HG03135 (cell line): ENCODE measurements at regions not wholly inside any gene's neighbourhood (a gene's known extent, or its start where the extent isn't known, plus 50 kb on each side); places are given as distances from the start of the nearest gene placed in this dataset.

ENCODE experiments used
- ATAC-seq: cut with Tn5 transposase; IDR thresholded peaks from one replicate; pipeline ENCODE4 v1.9.1; 2021; ENCODE audit warnings: mild to moderate bottlenecking, moderate library complexity; ENCODE audit not compliant: unreplicated experiment

GRCh38 chr1:60753036-60753900, 329.1 kb upstream of the NFIA start:
- no peak for ATAC-seq

GRCh38 chr1:60751306-60751705, 331.1 kb upstream of the NFIA start:
- no peak for ATAC-seq

- ATAC-seq = no peak
Observed at GRCh38 chr1:60747353-60747752, 335.0 kb upstream of the NFIA start.

GRCh38 chr1:60746278-60746791, 336.0 kb upstream of the NFIA start:
- no peak for ATAC-seq

GRCh38 chr1:60745484-60745883, 336.9 kb upstream of the NFIA start:
- no peak for ATAC-seq

GRCh38 chr1:60742339-60742738, 340.0 kb upstream of the NFIA start:
- no peak for ATAC-seq

- no peak for ATAC-seq
Observed at GRCh38 chr1:60740154-60740553, 342.2 kb upstream of the NFIA start.

- no peak for ATAC-seq
Observed at GRCh38 chr1:60739729-60740128, 342.6 kb upstream of the NFIA start.

- no peak for ATAC-seq
Observed at GRCh38 chr1:60732977-60733401, 349.4 kb upstream of the NFIA start.

- no peak for ATAC-seq
Observed at GRCh38 chr1:60731321-60731720, 351.0 kb upstream of the NFIA start.

GRCh38 chr1:60727552-60727951, 354.8 kb upstream of the NFIA start:
- no peak for ATAC-seq

GRCh38 chr1:60716472-60716871, 365.9 kb upstream of the NFIA start:
- no peak for ATAC-seq

GRCh38 chr1:60715970-60716369, 366.4 kb upstream of the NFIA start:
- ATAC-seq = no peak

- no peak for ATAC-seq
Observed at GRCh38 chr1:60709426-60709825, 372.9 kb upstream of the NFIA start.

GRCh38 chr1:60705026-60705425, 377.3 kb upstream of the NFIA start:
- no peak for ATAC-seq

GRCh38 chr1:60703155-60703554, 379.2 kb upstream of the NFIA start:
- no peak for ATAC-seq

GRCh38 chr1:60699325-60699724, 383.0 kb upstream of the NFIA start:
- no peak for ATAC-seq

GRCh38 chr1:60697204-60697994, 385.0 kb upstream of the NFIA start:
- no peak for ATAC-seq

- no peak for ATAC-seq
Observed at GRCh38 chr1:60696512-60696911, 385.8 kb upstream of the NFIA start.

- ATAC-seq = no peak
Observed at GRCh38 chr1:60695716-60696171, 386.6 kb upstream of the NFIA start.

- no peak for ATAC-seq
Observed at GRCh38 chr1:60694980-60695379, 387.4 kb upstream of the NFIA start.

- ATAC-seq = no peak
Observed at GRCh38 chr1:60692031-60692430, 390.3 kb upstream of the NFIA start.
